Fibroblast of peridontal ligament (primary cell): ENCODE measurements at regions not wholly inside any gene's neighbourhood (a gene's known extent, or its start where the extent isn't known, plus 50 kb on each side); places are given as distances from the start of the nearest gene placed in this dataset.

Experiments
- DNase-seq: peaks from one replicate; pipeline ENCODE4 v3.0.0-alpha.2; 2010; ENCODE audit errors: extremely low read depth

DNA sequence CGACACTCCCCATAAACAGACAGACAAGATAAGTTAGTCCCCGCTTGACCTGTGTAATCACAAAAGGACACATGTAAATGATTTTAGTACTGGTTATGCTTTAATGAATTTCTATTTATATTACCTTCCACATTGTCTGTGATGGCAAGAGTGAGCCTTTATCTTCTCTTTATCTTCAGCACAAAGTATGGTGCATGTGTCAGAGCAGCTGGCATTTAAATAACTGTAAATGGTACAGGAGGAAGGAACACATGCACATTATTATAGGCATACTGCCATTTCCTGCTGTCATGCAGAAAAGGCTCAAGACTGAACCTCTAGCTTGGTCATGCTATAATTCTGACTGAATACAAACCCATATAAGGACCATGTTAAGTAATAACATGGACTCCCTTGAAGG lies 1342.7 kb upstream of the TENM4 start:
- no peak for DNase-seq

- DNase-seq: no peak
Measured at GRCh38 chr11:80782135-80782885, 1341.5 kb upstream of the TENM4 start.

DNA sequence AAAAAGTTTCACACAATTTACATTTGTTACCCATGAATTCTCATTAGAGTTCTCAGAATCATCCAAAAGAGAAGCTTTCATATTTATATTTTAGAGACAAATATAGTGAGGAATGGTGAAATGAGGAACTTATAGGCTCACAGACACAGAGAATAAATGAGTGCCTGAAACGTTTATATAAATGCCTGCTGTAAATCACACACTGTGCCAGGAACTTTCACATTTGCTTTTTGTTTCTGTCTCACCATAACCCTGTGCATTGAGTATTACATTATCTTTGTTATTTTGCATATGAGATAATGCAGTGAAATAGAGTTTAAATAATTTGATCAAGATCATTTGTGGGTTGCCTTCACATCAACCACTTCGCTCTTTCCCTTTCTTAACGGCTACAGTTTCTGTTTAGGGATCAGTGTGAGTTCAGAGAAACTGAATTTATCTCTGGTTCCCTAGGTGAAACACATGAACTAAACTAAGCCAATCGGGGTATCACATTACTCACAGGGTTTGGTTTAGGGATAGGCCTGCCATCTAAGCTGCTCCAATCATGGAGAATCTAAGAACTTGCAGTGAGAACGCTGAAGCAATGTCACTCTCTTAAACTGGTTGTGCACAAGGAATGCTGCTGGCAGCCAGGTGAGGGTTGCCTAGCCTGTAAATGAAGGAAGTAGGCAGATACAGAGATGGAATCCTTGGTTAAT lies 1339.2 kb upstream of the TENM4 start:
- no peak for DNase-seq

DNA sequence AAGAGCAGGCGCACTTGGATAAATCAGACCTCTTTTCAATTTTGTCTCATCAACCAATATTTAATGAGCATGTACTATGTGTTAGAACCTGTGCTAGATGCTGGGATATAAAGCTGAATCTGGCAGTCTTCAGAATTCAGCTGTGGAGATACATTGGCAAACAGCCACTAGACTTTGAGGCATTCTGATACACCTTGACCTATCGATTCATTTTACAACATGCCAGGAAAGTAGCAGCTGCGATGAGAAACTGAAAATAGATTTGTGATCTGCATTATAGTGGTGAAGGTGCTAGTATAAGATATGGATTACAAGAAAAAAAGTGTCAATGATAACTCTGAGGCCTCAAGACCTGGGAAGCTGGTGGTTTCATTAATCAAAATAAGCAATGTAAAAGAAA lies 1338.1 kb upstream of the TENM4 start:
- DNase-seq: no peak

DNA sequence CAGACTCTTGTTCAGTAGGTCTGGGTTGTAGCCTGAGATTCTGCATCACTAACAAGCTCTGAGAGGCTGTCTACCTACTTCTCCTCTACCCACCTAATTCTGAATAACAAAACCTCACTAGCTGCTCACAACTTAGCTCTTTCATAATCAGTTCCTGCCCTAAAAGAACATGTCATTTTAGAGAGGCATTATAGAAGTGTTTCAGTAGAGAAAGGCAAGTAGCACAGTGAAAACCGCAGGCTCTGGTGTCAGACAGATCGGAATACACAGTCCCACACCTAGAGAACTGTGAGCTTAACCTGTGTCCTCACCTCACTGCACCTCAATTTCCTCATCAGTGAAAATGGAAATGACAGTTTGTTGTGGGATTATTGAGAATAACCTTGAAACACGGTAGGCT lies 1337.6 kb upstream of the TENM4 start:
- no peak for DNase-seq

- no peak for DNase-seq
Measured at GRCh38 chr11:80773919-80774318, 1333.1 kb upstream of the TENM4 start.

DNA sequence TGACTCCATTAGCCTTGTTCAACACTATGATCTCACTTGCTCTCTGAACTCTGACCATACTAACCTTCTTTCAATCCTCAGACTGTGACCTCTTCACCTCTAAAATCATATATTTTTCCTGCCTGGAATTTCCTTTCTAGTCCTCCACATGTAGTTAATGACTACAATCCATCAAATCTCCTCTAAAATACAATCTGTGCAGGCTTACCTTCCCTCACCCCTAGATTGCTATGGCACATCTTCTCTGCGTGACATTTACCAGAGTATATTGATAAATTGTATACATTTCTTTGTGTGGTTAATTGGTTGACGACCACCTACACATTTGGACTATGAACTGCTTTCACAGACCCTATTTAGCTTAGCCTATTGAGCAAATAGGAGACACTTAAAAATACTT lies 1330.2 kb upstream of the TENM4 start:
- DNase-seq: no peak

GRCh38 chr11:80758787-80759186 lies 1318.0 kb upstream of the TENM4 start:
- no peak for DNase-seq

DNA sequence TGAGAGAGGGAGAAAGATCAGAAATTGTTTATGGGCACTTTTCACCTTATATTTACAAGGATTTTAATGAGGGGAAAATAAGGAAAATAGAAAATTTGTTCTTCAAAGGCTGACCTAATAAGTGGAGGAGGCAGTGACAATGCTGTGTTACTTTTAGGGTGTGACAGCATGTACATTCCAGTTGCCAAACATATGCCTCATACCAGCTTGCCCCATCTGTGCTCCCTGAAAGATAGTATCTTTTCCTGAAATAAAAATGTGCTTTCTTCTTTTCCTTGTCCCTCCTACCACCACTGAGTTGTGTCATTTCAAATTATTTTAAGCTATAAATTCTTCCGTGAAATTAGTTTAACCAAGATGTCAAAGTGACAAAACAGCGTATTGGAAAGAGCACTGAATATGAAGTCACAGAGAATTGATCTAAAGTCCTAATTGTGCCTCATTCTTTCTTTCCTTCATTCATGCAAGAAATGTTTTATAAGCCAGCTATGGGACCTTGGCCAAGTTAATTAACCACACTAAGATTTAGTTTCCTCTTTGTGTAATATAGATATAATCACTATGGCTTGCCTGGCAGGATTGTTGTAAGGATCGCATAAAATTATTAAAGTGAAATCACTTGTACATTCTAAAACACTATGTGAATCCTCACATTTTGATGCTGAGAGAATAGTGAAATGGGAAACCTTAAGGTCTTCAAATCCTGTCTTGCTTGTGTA lies 1307.5 kb upstream of the TENM4 start:
- no peak for DNase-seq

GRCh38 chr11:80746300-80746699 lies 1305.5 kb upstream of the TENM4 start:
- no peak for DNase-seq

DNA sequence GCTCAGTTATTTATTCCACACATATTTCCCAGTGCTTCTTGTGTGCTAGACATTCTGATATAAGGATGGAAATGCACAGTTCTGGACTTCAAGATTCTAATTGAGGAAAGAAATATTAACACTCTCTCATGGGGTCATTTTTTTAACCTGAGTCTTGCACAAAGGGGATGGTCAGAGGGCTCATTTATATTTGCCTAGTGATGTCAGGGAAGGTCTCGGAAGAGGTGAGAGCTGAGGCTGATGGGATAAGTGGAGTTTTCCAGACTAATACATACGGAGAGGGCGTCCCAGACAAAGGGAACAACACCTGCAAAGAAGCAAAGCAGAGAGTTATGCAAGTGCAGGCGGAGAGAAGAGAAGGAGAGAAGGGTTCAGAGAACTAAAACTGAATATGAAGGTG lies 1304.6 kb upstream of the TENM4 start:
- DNase-seq: no peak

DNA sequence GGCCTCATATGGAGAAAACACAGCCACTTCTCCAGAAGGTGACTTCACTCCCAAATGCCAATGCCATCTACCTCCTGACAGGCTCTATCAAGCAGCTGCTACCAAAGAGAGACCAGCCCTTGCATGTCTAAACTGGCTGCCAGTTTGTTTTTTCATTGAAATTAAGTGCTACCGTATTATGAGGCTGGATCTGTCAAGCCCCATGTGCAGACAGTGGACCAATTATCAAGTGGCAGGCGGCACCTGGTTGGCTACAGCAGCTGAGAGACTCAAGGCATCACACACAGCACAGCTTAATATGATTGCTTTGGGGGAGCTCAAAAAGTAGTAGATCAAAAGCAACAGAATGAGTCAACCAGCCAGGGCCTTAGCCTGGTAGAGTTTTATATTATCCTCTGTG lies 1293.0 kb upstream of the TENM4 start:
- no peak for DNase-seq

GRCh38 chr11:80733361-80733760 lies 1292.5 kb upstream of the TENM4 start:
- DNase-seq: no peak

- DNase-seq: no peak
Measured at GRCh38 chr11:80727315-80727714, 1286.5 kb upstream of the TENM4 start.

GRCh38 chr11:80726236-80726635 lies 1285.4 kb upstream of the TENM4 start:
- no peak for DNase-seq

- no peak for DNase-seq
Measured at GRCh38 chr11:80724366-80724765, 1283.5 kb upstream of the TENM4 start.

GRCh38 chr11:80722629-80723028 lies 1281.8 kb upstream of the TENM4 start:
- DNase-seq: no peak

GRCh38 chr11:80720295-80720694 lies 1279.5 kb upstream of the TENM4 start:
- DNase-seq: no peak

DNA sequence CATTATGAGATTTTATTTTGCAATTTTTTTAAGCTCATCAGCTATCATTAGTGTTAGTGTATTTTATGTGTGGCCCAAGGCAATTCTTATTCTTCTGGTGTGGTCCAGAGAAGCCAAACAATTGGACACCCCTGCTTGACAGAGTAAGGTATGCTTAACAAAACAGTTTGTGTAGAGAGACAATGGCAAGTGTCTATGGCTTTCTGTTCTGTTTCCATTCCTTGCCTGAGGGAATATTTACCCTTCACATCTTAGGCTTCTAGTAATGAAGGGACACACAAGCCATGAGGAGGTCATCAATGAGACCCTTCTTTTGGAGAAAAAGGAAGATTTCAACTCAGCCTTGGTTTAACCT lies 1278.4 kb upstream of the TENM4 start:
- no peak for DNase-seq

DNA sequence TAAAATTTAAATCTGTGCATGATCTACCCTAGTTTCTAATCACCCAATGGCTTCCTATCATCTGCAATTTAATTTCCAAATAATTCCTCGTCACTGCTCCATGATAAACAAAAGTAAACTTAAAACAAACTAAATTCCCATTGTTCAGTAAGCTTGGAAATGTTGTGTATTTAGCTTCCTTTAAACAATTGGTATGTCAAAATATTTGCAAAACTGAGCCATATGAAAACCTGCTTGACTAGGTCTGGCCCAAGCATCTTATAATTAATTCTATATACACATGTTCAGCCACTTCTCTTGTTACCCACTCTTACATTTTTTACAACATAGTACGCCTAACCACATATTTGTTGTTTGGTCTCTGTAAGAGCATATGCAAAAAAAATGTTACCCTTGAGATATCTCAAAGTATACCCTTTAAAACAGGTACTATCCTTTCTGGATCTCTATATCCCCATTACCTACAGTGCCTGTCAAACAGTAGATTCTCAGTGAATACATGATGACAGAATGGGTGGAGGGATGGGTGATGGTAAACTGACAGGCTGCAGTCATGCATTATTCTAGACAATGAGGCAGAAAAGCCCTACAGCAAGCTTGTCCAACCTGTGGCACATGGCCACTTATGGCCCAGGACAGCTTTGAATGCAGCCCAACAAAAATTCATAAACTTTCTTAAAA lies 1277.9 kb upstream of the TENM4 start:
- DNase-seq: no peak

DNA sequence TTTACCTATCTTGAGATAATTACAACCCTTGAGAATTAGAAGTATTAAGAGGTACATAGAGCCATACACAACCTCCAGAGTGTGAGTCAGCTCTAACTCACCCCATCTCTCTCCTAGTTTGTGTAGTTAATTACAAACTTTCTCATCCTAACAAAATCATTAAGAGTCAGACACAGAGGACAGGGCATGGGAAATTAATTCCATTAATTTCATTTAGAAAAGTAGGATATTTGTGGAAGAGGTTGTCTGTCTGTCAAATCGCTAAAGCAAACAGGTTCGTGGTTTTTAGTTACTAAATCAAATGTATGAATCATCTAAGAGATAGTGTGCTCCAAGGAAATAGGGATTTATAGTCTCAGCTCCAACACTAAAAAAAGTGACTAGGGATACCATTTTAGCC lies 1261.4 kb upstream of the TENM4 start:
- no peak for DNase-seq

GRCh38 chr11:80700386-80700785 lies 1259.6 kb upstream of the TENM4 start:
- DNase-seq: no peak
